ENCODE measurements at regions not wholly inside any gene's neighbourhood (a gene's known extent, or its start where the extent isn't known, plus 50 kb on each side); places are given as distances from the start of the nearest gene placed in this dataset.

DNA sequence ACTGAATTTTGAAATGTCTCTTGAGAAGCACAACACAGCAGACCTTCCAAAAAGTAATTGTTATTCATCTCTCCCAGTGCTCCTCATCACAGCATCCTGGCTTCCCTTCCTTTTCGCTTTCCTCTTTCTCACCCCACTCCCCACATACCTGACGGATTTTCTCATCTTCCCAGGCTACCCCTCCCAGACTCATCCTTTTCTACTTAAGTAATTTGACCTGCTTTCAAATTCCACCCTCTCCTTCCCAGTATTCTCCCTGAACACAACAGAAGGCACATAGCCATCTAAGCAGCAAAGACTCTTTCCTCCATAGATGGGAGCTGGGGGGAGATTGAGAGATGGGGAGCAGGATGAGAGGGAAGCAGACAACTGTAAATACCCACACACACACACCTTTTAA, 187.1 kb upstream of the STT3B start:
- no peaks in the 10 kb centered on the region for H3K4me1 Mint-ChIP-seq (ENCODE audit: low read depth)
- H3K9me3 Mint-ChIP-seq = peaks cover 23% of the 10 kb centered on the region
- no peak overlapping the region for H3K27ac Mint-ChIP-seq
- no peaks in the 10 kb centered on the region for H3K27me3 Mint-ChIP-seq
- no peaks in the 10 kb centered on the region for H3K36me3 Mint-ChIP-seq (ENCODE audit: low read depth)
- no peak overlapping the region for H3K4me3 Mint-ChIP-seq

- no peaks in the 10 kb centered on the region for H3K36me3 Mint-ChIP-seq (ENCODE audit: low read depth)
- H3K27me3 Mint-ChIP-seq = no peaks in the 10 kb centered on the region
- no peak overlapping the region for H3K27ac Mint-ChIP-seq
- H3K4me3 Mint-ChIP-seq = no peak overlapping the region
- no peaks in the 10 kb centered on the region for H3K4me1 Mint-ChIP-seq (ENCODE audit: low read depth)
- peaks cover 23% of the 10 kb centered on the region for H3K9me3 Mint-ChIP-seq
These were observed 186.2 kb upstream of the STT3B start for GRCh38 chr3:31346542-31346979.

GRCh38 chr3:31349001-31349748, 183.6 kb upstream of the STT3B start:
- no peaks in the 10 kb centered on the region for H3K4me1 Mint-ChIP-seq (ENCODE audit: low read depth)
- H3K27ac Mint-ChIP-seq = no peak overlapping the region
- H3K9me3 Mint-ChIP-seq = peaks cover 14% of the 10 kb centered on the region
- no peaks in the 10 kb centered on the region for H3K27me3 Mint-ChIP-seq
- no peak overlapping the region for H3K4me3 Mint-ChIP-seq
- H3K36me3 Mint-ChIP-seq (ENCODE audit: low read depth) = no peaks in the 10 kb centered on the region

GRCh38 chr3:31350307-31350706, 182.4 kb upstream of the STT3B start:
- Mint-ChIP-seq H3K27me3 (no peaks in the 10 kb centered on the region), H3K9me3 (peaks cover 10% of the 10 kb centered on the region), H3K27ac (no peak overlapping the region), H3K4me3 (no peak overlapping the region), H3K4me1 (ENCODE audit: low read depth) (no peaks in the 10 kb centered on the region), H3K36me3 (ENCODE audit: low read depth) (no peaks in the 10 kb centered on the region)

DNA sequence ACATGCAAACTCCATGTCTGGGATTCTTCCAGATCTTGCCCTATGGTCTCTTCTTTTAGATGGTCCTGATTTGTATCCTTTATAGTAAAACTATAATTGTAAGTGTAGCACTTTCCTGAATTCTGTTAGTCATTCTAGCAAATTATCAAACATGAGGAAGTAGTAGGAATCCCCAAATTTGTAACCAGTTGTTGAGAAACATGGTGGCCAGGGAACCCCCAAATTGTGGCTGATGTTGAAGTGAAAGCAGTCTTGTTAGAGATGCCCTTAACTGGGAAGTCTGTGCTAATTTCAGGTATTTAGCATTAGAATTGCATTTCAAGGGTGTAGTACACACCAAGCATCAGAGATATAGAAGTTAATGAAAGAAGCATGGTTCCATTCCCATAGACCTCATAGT, 180.4 kb upstream of the STT3B start:
- H3K27me3 Mint-ChIP-seq = no peaks in the 10 kb centered on the region
- H3K27ac Mint-ChIP-seq = no peak overlapping the region
- H3K4me1 Mint-ChIP-seq (ENCODE audit: low read depth) = peaks cover 7% of the 10 kb centered on the region
- H3K9me3 Mint-ChIP-seq = peaks cover 6% of the 10 kb centered on the region
- H3K4me3 Mint-ChIP-seq = no peak overlapping the region
- no peaks in the 10 kb centered on the region for H3K36me3 Mint-ChIP-seq (ENCODE audit: low read depth)

- Mint-ChIP-seq H3K27ac (no peak overlapping the region), H3K27me3 (no peaks in the 10 kb centered on the region), H3K36me3 (ENCODE audit: low read depth) (no peaks in the 10 kb centered on the region), H3K4me3 (no peak overlapping the region), H3K9me3 (no peaks in the 10 kb centered on the region), H3K4me1 (ENCODE audit: low read depth) (peaks cover 12% of the 10 kb centered on the region)
These were observed 179.6 kb upstream of the STT3B start for GRCh38 chr3:31353166-31353565.

DNA sequence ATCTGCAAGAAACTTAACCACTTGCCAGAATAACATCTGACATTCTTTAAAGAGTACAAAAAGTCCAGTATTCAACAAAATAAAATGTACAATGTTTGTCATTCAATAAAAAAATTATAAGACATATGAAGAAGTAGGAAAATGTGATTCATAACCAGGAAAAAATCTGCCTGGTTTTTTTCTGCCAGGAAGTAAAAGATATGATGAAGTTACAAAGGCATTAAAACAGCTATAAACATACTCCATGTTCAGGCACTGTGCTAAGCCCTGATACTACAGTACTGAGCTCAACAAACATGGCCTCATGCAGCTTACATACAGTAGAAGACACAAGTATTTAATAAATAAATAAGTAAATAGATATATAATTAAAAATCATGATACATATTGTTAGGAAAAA, 178.4 kb upstream of the STT3B start:
- H3K4me3 Mint-ChIP-seq = no peak overlapping the region
- no peaks in the 10 kb centered on the region for H3K27me3 Mint-ChIP-seq
- H3K9me3 Mint-ChIP-seq = no peaks in the 10 kb centered on the region
- peaks cover 12% of the 10 kb centered on the region for H3K4me1 Mint-ChIP-seq (ENCODE audit: low read depth)
- no peak overlapping the region for H3K27ac Mint-ChIP-seq
- H3K36me3 Mint-ChIP-seq (ENCODE audit: low read depth) = no peaks in the 10 kb centered on the region

GRCh38 chr3:31355807-31356206, 176.9 kb upstream of the STT3B start:
- no peaks in the 10 kb centered on the region for H3K27me3 Mint-ChIP-seq
- H3K9me3 Mint-ChIP-seq = no peaks in the 10 kb centered on the region
- peaks cover 13% of the 10 kb centered on the region for H3K4me1 Mint-ChIP-seq (ENCODE audit: low read depth)
- H3K27ac Mint-ChIP-seq = no peak overlapping the region
- H3K36me3 Mint-ChIP-seq (ENCODE audit: low read depth) = no peaks in the 10 kb centered on the region
- no peak overlapping the region for H3K4me3 Mint-ChIP-seq

DNA sequence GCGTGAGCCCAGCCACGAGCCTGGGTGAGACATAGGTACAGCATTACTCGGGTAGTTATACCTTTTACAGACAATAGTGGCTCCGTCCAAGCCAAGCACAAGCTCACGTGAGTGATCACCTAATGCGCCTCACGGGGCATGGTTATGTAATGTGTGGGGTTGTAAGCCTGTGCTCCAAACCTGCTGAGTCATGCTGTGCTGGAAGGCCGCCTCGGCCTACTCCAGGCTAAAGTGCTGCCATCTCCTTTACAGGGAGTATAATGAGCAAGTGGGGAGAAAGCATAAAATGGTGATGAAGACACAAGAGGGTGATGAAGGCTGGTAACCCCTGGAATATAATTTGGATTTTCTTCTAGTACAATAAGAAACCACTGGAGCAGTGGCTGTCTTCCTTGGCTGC, 175.8 kb upstream of the STT3B start:
- Mint-ChIP-seq H3K27ac (no peak overlapping the region), H3K4me3 (no peak overlapping the region)

GRCh38 chr3:31357451-31357850, 175.3 kb upstream of the STT3B start:
- no peak overlapping the region for H3K27ac Mint-ChIP-seq
- H3K4me1 Mint-ChIP-seq (ENCODE audit: low read depth) = peaks cover 25% of the 10 kb centered on the region
- H3K36me3 Mint-ChIP-seq (ENCODE audit: low read depth) = no peaks in the 10 kb centered on the region
- no peaks in the 10 kb centered on the region for H3K9me3 Mint-ChIP-seq
- no peak overlapping the region for H3K4me3 Mint-ChIP-seq
- H3K27me3 Mint-ChIP-seq = no peaks in the 10 kb centered on the region

More for the DNA sequence above, 175.8 kb upstream of the STT3B start:
- Mint-ChIP-seq H3K36me3 (ENCODE audit: low read depth) (no peaks in the 10 kb centered on the region), H3K4me1 (ENCODE audit: low read depth) (peaks cover 21% of the 10 kb centered on the region), H3K9me3 (no peaks in the 10 kb centered on the region), H3K27me3 (no peaks in the 10 kb centered on the region)

DNA sequence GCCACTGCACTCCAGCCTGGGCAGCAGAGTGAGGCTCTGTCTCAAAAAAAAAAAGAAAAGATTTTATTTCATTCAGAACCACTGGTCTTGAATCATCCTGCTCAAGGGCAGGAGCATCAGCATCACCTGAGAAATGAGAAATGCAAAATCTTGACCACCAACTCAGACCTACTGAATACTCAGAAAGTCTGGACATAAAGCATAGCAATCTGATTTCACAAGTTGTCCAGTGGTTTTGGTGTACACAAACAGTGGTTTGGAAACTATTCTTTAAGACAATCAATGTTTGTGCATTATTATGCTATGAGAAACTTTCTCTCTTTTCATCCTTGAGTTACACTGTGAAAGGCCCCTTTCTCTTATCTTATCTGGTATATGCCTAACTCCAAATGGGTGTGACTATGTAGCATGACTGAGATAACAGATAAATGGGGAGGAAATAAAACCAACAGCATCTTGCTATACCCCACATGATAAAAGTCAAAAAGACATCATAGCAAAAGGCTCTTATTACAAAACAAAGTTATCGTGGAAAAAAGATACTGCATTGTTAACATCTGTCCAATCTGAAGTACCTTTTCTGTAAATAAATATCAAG, 174.2 kb upstream of the STT3B start:
- Mint-ChIP-seq H3K36me3 (ENCODE audit: low read depth) (no peaks in the 10 kb centered on the region), H3K4me3 (no peak overlapping the region), H3K9me3 (no peaks in the 10 kb centered on the region), H3K27ac (no peak overlapping the region), H3K27me3 (no peaks in the 10 kb centered on the region), H3K4me1 (ENCODE audit: low read depth) (peaks cover 25% of the 10 kb centered on the region)

DNA sequence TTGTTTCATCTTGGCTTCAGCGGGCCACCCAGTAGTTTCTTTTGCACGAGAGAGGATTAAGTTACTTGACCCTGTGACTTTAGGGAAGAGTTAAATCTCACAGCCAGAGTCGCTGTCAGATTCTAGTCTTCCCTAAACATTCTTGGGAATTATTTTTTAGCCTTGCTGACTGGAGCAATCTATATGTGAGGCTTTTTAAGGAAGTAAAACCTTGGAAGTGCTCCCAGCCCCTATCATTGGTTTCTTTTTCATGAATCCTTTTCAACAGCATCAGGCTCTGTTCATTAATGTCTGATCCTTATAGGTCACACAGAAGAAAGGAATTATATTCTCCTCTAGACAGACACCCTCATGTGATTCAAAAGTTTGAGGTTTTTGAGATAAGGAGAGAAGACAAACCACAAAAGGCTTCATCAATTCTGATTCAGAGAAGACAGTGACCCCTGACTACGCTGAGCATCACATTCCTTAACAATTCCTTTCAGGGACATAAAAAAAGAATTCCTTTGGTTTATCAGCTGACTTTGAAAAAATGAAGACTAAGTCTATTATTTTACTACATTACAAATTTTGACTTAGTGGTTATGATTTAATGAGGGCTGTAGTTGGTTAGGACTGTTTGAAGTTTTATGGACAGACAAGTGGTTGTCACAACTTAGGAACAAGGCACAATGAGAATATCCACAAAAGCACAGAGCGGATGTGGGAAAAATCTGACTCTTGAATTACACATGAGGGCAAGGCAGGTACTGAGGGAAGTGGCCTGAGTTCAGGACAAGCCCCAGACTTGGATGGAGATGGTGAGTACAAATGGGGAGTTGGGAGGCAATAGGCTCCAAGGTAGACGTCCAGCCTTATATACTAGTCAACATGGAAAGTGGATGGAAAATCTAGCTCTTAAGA, 171.1 kb upstream of the STT3B start:
- no peak overlapping the region for H3K27ac Mint-ChIP-seq
- peaks cover 28% of the 10 kb centered on the region for H3K4me1 Mint-ChIP-seq (ENCODE audit: low read depth)
- H3K9me3 Mint-ChIP-seq = no peaks in the 10 kb centered on the region
- no peaks in the 10 kb centered on the region for H3K36me3 Mint-ChIP-seq (ENCODE audit: low read depth)
- no peaks in the 10 kb centered on the region for H3K27me3 Mint-ChIP-seq
- H3K4me3 Mint-ChIP-seq = no peak overlapping the region

DNA sequence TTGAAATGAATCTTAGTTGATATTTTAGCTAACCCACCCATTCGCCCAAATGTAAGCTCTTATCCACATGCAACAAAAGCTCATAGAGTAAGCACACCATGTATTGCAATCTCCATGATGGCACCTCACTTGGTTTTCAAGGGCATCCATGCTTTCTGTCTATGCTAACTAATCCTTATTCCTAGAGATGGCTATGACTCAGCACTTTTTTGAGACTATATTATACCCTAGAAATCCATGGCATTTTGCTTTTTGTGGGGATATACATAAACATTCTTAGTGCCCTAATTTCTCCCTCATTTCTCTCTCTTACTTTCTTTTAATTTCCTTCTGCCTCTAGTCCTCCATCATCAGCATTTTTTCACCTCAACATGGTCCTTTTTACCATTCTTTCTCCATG, 168.5 kb upstream of the STT3B start:
- Mint-ChIP-seq H3K4me1 (ENCODE audit: low read depth) (peaks cover 17% of the 10 kb centered on the region), H3K9me3 (no peaks in the 10 kb centered on the region), H3K36me3 (ENCODE audit: low read depth) (no peaks in the 10 kb centered on the region), H3K27me3 (no peaks in the 10 kb centered on the region), H3K4me3 (no peak overlapping the region), H3K27ac (no peak overlapping the region)

DNA sequence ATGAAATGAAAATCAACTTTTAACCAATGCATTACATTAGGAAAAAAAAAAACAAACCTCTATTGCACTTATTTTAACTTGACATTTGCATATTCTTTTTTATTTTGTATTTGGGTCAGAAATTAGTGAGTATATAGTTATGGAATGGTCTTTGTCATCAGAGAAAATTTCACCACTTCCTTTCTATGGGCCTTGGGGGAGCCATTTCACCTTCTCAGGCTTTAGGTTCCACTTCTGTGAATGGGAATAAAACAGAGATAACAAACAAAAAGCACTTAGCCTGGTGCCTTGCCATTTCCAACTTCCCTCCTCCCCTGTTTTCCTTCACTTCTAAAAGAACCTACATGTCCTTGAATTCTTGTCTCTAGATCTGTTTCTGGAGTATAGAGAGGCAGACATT, 168.0 kb upstream of the STT3B start:
- Mint-ChIP-seq H3K4me1 (ENCODE audit: low read depth) (peaks cover 19% of the 10 kb centered on the region), H3K27ac (no peak overlapping the region), H3K36me3 (ENCODE audit: low read depth) (no peaks in the 10 kb centered on the region), H3K9me3 (no peaks in the 10 kb centered on the region), H3K4me3 (no peak overlapping the region), H3K27me3 (no peaks in the 10 kb centered on the region)

GRCh38 chr3:31367518-31367917, 165.2 kb upstream of the STT3B start:
- H3K27ac Mint-ChIP-seq = no peak overlapping the region
- peaks cover 6% of the 10 kb centered on the region for H3K4me1 Mint-ChIP-seq (ENCODE audit: low read depth)
- no peaks in the 10 kb centered on the region for H3K9me3 Mint-ChIP-seq
- H3K36me3 Mint-ChIP-seq (ENCODE audit: low read depth) = no peaks in the 10 kb centered on the region
- H3K4me3 Mint-ChIP-seq = no peak overlapping the region
- H3K27me3 Mint-ChIP-seq = no peaks in the 10 kb centered on the region

All from stimulated activated naive CD8-positive, alpha-beta T cell treated with anti-CD3 and anti-CD28 coated beads, Interleukin-15, Interleukin-2, amounts not matched to agents 100 ng/mL and 50 ng/mL, for 24 hours (primary cell).